Psoas muscle (tissue), 7 donors: ENCODE measurements at regions not wholly inside any gene's neighbourhood (a gene's known extent, or its start where the extent isn't known, plus 50 kb on each side); places are given as distances from the start of the nearest gene placed in this dataset.

Source experiments
- ATAC-seq, 4 donors: fragments of 200-7000 bp; cut with Tn5 transposase; one replicate each; pipeline ENCODE4 v1.9.1; 2020; ENCODE audit warnings: moderate library complexity in 3 of 4, mild to moderate bottlenecking in 2 of 4
- DNase-seq, 2 donors: peaks; one replicate each; pipeline ENCODE4 v3.0.0-alpha.2; 2020
- H3K27ac ChIP-seq: fragments of 200-600 bp; one replicate; pipeline ENCODE4 v1.8.0; 2022
- H3K27me3 ChIP-seq, 3 donors: fragments of 200-600 bp in 1 of 3; one replicate each; pipeline versions ENCODE4 v1.6.1 to v1.8.0; 2013 to 2022; ENCODE audit warnings: low read length in 2 of 3, mild to moderate bottlenecking in 2 of 3, moderate library complexity in 1 of 3; ENCODE audit not compliant: insufficient read depth in 3 of 3
- H3K36me3 ChIP-seq, 2 donors: fragments of 200-600 bp in 1 of 2; one replicate each; pipeline versions ENCODE4 v1.6.1 to v1.8.0; 2013 to 2022; ENCODE audit warnings: low read depth in 1 of 2, mild to moderate bottlenecking in 1 of 2, moderate library complexity in 1 of 2; ENCODE audit not compliant: insufficient read depth in 1 of 2
- H3K4me1 ChIP-seq: fragments of 200-600 bp; one replicate; pipeline ENCODE4 v1.8.0; 2022
- H3K4me3 ChIP-seq: fragments of 200-600 bp; one replicate; pipeline ENCODE4 v1.8.0; 2022; ENCODE audit warnings: mild to moderate bottlenecking
- H3K9me3 ChIP-seq: fragments of 200-600 bp; one replicate; pipeline ENCODE4 v1.8.0; 2022
- WGBS, 3 donors: extraction: QIAGEN DNeasy Blood & Tissue Kit; methylation state at CpG; one replicate each; pipeline versions ENCODE4 v1.1.6 to v1.1.7; 2013; 5-methylcytosine and 5-hydroxymethylcytosine counted together
- intact Hi-C, 2 donors: fragments of 100-400 bp; cut with DNase I; formaldehyde crosslinking; loops; one replicate each; pipeline versions ENCODE4 v1.11.0 to v1.14.2; 2022
- TF ChIP-seq, protein P1 (sequence below): fragments of 200-600 bp; IDR thresholded peaks from one replicate; pipeline ENCODE4 v1.8.0; 2022; ENCODE audit warnings: antibody characterized with exemption
- donor health status: healthy with polysubstance abuse.
- donor health status: DM: no; HTN: no; CAD: no; lungs with moderate emphysema.
- donor health status: Bipolar disorder and iron deficiency.
- donor health status: healthy.
- donor health status: DM: yes; HTN: yes; CAD: no.
- donor health status: DM: no; HTN: no; CAD: no.
- donor health status: DM: yes; HTN: yes; CAD: no.

DNA sequence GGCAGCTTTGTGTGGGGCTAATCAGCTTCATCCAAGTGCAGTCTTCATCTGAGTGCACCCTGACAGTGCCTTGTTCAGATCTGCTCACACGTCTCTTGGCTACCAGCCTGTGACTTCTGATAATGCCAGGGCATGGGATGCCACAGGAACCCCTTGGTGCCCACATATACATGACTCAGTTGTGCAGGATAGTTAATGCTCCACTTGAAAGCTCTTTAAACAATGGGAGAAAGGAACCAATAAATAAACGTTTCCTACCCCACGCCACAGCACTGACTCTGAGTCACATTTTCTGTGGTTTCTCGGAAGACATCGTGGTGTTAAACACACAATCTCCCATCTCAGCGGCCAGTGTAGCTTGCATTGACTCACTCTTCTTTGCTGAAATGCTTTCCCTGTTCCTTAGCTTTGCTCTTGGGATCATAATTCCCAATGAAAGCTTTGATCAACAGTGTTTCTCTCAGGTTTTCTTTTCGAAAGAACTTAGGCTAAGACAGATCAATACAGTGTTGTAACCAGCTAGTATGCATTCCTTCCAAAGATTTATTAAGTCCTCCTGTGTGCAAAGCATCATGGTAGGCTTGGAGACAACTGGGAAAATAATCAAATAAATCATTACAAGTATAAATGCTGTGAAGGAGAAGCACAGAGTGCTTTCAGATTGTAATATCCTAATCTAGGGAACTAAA lies 142.0 kb downstream of the COPS8 start:
- no peak for ATAC-seq
- Histone ChIP-seq H3K9me3 (no peaks in the 10 kb centered on the region), H3K4me3 (no peak overlapping the region), H3K36me3 (no peaks in the 10 kb centered on the region), H3K4me1 (peaks cover 15% of the 10 kb centered on the region), H3K27ac (no peak overlapping the region), H3K27me3 (no peaks in the 10 kb centered on the region)
- TF ChIP-seq, protein P1, sequence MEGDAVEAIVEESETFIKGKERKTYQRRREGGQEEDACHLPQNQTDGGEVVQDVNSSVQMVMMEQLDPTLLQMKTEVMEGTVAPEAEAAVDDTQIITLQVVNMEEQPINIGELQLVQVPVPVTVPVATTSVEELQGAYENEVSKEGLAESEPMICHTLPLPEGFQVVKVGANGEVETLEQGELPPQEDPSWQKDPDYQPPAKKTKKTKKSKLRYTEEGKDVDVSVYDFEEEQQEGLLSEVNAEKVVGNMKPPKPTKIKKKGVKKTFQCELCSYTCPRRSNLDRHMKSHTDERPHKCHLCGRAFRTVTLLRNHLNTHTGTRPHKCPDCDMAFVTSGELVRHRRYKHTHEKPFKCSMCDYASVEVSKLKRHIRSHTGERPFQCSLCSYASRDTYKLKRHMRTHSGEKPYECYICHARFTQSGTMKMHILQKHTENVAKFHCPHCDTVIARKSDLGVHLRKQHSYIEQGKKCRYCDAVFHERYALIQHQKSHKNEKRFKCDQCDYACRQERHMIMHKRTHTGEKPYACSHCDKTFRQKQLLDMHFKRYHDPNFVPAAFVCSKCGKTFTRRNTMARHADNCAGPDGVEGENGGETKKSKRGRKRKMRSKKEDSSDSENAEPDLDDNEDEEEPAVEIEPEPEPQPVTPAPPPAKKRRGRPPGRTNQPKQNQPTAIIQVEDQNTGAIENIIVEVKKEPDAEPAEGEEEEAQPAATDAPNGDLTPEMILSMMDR = no peak
- no peak for DNase-seq
- intact Hi-C loops = no loop called here
- WGBS, 3 donors = 70 to 85% (median 72%) methylated on average over 7 of the region's 7 CpGs

DNA sequence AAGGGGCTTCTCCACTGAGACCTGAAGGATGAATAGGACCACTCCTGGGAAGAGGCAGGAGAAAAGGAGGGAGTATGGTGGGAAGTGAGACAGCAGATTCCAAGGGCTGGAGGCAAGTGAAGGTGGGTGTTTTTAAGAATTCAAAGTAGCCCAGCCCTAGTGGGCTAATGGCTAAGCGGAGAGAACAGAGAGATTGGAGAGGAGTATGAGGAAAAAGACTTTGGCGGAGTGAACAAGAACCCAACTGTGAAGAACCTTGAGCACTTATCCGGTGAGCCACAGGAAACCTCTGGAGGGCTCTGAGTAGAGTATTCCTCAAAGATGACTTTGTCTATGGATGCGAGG lies 142.6 kb downstream of the COPS8 start:
- WGBS, 3 donors = 90 to 97% (median 93%) methylated on average over 4 of the region's 4 CpGs
- H3K4me1 ChIP-seq = peaks cover 11% of the 10 kb centered on the region
- TF ChIP-seq, protein P1 = no peak
- no peak overlapping the region for H3K27ac ChIP-seq
- H3K36me3 ChIP-seq = no peaks in the 10 kb centered on the region
- no peak overlapping the region for H3K4me3 ChIP-seq
- intact Hi-C loops = no loop called here
- no peaks in the 10 kb centered on the region for H3K27me3 ChIP-seq
- DNase-seq = no peak
- no peaks in the 10 kb centered on the region for H3K9me3 ChIP-seq
- ATAC-seq = no peak

DNA sequence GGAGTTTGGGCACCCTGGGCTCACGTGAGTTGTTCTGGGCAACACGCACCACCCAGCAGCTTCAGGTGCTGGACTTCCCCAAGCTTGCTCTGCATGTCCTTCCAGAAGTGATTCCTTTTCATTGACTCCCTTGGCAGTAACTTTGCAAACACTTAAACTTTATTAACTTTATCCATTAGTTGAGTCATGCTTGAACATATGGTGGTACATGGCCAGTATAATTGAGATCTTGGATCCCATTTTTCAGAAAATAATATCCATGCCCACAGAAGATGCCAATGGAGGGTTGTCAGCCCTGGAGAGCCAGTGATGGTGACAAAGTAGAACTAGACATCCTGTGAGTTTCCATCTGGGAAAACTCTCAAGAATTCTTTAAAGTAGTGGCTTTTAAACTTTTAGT lies 144.2 kb downstream of the COPS8 start:
- WGBS, 3 donors = 87 to 94% (median 91%) methylated on average over 2 of the region's 2 CpGs
- Histone ChIP-seq H3K4me3 (no peak overlapping the region), H3K27me3 (no peaks in the 10 kb centered on the region), H3K27ac (no peak overlapping the region), H3K4me1 (peaks cover 16% of the 10 kb centered on the region), H3K9me3 (no peaks in the 10 kb centered on the region), H3K36me3 (no peaks in the 10 kb centered on the region)
- TF ChIP-seq, protein P1 = no peak
- ATAC-seq (no peak), DNase-seq (no peak)
- intact Hi-C loops = no loop called here

DNA sequence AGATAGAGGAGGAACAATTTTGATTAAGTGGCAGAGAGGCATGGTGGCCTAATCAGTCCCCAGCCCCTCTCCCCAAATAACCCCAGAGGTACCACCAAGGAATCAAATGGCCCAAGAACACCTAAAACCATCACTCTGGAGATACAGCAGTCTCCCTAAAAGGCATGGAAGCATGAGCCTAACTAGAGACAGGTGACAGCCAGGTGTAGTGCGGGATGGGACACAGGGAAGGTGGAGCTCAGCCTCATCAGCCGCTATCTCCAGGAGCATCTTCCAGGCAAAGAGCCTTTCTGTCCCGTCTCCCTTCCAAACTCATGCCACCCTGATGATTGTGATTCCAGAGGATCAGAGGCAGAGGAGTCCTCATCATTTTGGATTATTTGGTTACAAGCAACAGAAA lies 144.7 kb downstream of the COPS8 start:
- Histone ChIP-seq H3K4me1 (peaks cover 21% of the 10 kb centered on the region), H3K4me3 (no peak overlapping the region), H3K9me3 (no peaks in the 10 kb centered on the region), H3K27me3 (no peaks in the 10 kb centered on the region), H3K36me3 (no peaks in the 10 kb centered on the region), H3K27ac (no peak overlapping the region)
- intact Hi-C loops = no loop called here
- TF ChIP-seq, protein P1 = no peak
- no peak for DNase-seq
- no peak for ATAC-seq
- WGBS, 3 donors = 95 to 98% (median 96%) methylated on average over 3 of the region's 3 CpGs

DNA sequence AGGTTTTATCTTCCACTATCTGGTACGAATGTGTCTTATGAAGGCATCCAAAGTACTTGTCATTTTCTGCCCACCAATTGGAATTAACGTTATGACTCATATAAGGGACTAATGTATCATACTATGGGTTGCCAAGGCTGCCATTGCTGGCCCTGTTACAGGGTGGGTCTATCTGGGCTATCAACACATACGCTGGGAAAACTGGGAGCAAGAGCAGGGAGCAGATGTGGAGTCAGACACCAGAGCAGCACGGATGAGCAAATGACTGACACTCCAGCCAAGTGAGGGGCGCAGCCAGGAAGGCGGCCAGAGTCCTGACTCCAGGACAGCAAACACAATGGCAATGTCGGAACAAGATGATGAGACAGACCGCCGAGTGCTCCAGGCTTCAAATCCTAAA lies 145.9 kb downstream of the COPS8 start:
- peaks cover 26% of the 10 kb centered on the region for H3K4me1 ChIP-seq
- TF ChIP-seq, protein P1 = no peak
- no peaks in the 10 kb centered on the region for H3K9me3 ChIP-seq
- WGBS, 3 donors = 70 to 88% (median 75%) methylated on average over 9 of the region's 9 CpGs
- H3K4me3 ChIP-seq = no peak overlapping the region
- intact Hi-C loops = no loop called here
- H3K27me3 ChIP-seq = no peaks in the 10 kb centered on the region
- H3K27ac ChIP-seq = no peak overlapping the region
- DNase-seq (peak; percentile 43 to 77), ATAC-seq (peak in 2 of 4 donors; percentile 6 to 11)
- H3K36me3 ChIP-seq = no peaks in the 10 kb centered on the region
